NCI-H2171 (cell line): ENCODE measurements at regions not wholly inside any gene's neighbourhood (a gene's known extent, or its start where the extent isn't known, plus 50 kb on each side); places are given as distances from the start of the nearest gene placed in this dataset.

ENCODE experiments used
- DNase-seq: peaks from one replicate; lab custom pipeline; 2025; lab: John Stamatoyannopoulos, UW

DNA sequence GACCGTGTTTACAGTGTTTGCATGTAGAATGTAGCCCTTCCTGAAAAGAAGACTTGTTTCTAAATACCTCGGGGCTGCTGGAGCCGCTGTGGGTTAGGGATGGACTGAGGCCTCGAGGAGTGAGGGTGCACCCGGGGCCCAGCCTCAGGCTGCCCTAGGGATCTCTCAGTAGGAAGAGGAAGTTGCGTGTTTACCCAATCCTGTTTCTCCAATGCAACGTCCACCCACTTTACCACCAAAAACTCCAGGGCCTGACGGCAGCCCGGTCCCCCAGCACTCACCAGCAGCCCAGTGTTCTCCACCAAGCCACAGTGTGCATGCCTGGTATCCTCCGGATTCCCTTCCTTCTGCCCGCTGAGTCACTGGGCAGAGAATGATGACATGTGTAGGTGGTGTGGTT is 255.8 kb downstream of the GLI2 start:
- DNase-seq: no peak

DNA sequence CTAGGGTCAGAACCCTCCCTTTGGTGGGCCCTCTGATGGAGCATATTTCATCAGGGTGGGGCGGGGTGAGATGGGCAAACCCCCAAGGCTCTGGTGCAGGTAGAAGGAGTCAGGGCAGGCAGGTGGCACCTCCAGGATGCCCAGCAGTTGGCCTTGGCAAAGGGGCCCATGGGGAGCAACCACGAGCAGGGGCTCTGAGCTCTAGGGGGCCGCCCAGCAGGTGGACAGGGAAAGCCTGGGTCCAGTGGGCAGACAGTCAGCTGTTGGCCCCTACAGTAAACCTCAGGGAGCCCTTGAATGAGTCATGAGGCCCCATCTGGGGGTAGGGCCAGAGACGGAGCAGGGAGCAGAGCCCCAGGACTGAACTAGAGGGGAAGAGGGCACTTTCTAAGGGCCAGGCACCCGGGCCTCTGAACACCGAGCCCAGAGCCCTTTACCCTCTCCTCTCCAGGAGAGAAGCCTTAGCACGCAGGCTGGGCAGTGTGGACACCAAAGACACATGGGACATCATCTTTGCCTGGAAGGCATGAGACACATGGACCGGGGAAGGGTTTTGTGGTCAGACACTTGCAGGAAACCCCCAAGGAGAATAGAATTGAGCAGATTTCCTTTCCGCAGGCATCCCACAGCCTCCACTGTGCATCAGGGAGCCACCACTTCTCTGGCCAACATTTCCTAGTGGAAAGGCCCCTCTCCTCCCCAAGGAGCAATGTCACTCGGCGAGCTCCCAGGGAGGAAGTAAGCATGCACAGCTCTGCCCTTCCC is 257.3 kb downstream of the GLI2 start:
- no peak for DNase-seq

GRCh38 chr2:120993661-120994060 is 258.0 kb downstream of the GLI2 start:
- no peak for DNase-seq

DNA sequence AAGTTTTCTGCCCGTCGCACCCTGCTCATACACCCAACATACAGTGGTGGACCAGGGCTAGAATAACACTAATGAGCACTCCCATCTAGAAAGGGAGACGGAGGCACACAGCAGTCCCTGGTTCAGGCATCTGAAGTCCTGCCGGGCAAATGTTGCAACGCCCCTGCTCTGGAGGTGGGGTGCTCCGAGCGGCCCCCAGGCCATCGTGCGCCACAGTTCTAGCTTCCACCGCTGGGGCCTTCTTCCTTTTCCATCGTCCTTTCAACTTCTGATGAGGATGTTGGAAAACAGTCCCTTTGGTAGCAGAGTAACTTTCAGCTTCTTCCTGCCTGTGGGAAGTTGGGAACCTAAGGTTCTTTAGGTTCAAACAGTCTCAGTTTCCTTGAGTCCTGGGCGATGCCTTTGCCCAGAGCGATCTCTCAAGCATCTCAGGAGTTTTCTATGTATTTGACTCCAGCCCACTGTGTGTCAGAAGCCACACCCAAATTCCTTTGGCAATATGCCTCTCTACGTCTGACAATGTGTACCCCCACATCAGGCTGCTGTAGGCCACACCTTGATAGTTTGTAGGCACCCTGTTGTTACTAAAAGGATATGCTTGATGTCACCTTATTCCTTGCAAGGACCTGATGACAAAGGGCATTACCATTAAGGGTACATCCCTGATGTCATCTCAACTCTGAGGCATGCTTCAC is 258.8 kb downstream of the GLI2 start:
- no peak for DNase-seq

DNA sequence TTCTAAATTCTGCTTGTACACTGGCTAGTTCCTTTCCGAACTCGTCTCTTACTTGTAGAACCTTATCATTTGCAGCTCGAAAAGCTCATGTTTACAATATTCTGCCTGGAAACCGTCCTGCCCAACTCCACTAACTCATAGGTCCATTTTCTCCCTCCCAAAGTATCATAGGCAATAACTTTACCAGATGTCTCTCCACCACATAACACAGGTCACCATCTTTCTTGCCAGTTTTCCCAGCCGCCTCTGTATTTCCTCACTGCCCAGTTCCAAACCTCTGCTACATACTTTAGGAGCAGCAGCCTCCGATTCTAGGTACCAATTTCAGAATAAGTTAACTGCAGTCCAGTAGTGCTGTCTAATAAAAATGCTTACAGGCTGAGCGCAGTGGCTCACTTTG is 259.5 kb downstream of the GLI2 start:
- DNase-seq: no peak

DNA sequence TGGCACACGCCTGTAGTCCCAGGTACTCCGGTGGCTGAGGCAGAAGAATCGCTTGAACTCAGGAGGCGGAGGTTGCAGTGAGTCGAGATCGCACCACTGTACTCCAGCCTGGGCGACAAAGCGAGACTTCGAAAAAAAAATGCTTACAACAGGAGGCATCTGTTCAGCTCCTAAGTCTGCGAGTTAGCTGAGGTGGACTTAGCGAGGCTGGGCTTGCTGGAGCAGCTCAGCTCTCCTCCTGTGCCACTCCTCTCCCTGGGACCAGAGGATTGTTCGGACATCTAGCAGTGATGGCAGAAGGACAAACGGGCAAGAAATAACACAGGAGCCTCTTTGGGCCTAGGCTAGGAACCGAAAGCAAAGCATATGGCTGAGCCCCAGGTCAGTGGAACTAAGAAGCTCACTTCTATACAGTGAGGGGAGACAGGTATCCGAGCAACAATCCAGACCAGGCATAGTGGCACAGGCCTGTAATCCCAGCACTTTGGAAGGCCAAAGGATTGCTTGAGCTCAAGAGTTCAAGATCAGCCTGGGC is 260.1 kb downstream of the GLI2 start:
- DNase-seq: no peak

DNA sequence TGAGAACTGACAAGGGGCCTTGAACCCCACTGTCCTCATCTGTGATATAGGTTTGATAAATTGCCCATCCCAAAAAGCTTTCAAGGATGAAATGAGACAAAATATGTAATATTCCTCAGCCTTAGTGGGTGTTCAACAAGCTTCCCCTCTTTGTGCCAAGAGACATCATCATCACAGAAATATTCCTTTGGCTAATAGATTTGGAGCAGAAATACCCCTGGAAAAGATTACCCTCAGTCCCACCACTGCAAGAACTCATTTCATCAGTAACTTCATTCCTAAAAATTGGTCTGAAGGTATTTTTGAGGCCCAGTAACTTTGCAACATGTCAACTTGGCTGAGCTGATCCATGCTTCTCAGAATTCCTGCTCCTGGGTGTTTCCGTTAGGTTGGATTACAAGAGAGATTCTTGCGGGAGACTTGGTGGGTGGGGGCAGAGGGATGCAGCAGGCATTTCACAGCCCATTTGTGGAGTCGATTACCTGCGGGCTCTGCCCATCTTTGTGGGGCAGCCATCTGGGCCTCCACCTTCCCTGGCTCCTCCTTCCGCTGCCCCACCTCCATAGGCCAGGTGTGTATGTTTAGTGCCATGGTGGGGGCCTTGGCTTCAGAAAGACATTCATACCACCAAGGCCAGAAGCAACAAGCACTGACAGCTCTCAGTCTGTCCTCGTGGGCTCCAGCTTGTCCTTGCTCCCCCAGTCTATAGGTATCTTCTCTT is 263.9 kb downstream of the GLI2 start:
- no peak for DNase-seq

- no peak for DNase-seq
Observed at GRCh38 chr2:121000804-121001203, 265.1 kb downstream of the GLI2 start.

DNA sequence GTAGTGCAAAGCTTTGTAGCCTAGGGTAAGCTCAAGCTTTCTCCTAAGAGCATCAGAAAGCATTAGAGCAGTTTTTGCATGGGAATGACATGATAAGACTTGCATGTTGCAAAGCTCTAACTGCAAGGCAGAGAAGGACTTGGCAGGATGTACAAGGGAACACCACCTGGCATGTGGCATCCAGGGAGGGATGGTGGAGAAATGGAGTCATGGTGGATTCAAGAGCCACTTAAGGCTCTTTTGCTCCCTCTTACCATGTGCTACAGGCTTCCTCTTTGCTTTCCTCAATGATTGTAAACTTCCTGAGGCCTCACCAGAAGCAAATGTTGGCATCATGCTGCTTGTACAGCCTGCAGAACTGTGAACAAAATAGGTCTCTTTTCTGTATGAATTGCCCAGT is 266.0 kb downstream of the GLI2 start:
- DNase-seq: no peak

- no peak for DNase-seq
Observed at GRCh38 chr2:121002597-121002996, 266.9 kb downstream of the GLI2 start.

- no peak for DNase-seq
Observed at GRCh38 chr2:121003391-121003790, 267.7 kb downstream of the GLI2 start.

DNA sequence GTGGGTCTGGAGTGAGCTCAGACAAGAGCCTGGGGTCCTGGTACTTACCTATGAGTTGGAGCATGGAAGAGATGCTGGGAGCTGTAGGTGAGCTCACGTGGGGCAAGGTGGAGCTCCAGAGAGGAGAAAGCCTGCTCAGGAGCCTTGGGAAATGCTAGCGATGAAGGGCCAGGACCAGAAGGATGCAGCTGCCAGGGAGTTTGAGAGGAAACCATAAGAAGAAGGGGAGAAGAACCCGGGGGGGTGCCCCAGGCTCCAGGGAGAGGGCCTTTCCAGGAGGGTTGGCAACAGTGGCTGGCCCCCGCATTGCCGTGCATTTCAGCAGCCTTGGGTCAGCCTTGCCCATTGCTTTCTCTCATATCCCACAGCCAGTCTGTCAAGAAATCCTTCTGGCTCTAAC is 268.7 kb downstream of the GLI2 start:
- no peak for DNase-seq

- DNase-seq: no peak
Observed at GRCh38 chr2:121004950-121005349, 269.3 kb downstream of the GLI2 start.

GRCh38 chr2:121005453-121005852 is 269.8 kb downstream of the GLI2 start:
- DNase-seq: no peak

GRCh38 chr2:121006743-121007489 is 271.2 kb downstream of the GLI2 start:
- no peak for DNase-seq

GRCh38 chr2:121007490-121007853 is 271.8 kb downstream of the GLI2 start:
- no peak for DNase-seq

DNA sequence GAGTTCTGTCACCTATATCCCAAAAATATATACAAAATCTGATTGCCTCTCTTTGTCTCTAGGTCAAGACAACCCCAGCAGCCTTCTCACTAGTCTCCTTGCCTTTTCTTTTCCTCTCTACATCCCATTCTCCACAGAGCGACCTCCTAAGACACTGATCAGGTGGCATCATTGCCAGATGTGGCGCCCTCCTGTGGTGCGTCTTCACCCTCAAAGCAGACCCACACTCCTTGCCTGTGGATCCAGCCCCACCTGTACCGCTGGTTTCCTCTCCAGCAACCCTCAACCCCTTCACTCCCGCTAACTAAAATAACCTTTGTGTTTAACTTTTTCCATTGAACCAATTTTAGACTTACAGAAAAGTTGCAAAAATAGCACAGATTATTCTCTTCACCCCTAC is 273.3 kb downstream of the GLI2 start:
- no peak for DNase-seq

DNA sequence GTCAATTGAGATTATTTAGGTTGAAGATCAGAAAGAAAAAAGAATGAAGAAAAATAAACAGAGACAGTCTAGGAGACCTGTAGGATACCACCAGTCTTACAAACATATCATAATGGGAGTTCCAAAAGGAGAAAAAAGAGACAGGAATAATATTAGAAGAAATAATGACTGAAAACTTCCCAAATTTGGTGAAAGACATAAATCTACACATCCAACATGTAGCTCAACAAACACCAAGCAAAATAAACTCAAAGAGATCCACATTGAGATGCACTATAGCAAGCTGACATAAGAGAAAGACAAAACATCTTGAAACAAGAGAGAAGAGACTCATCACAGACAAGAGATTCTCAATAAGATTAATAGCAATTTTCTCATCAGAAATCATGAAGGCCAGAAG is 274.0 kb downstream of the TFCP2L1 start:
- no peak for DNase-seq

- DNase-seq: no peak
Observed at GRCh38 chr2:121014876-121015275, 270.1 kb downstream of the TFCP2L1 start.

DNA sequence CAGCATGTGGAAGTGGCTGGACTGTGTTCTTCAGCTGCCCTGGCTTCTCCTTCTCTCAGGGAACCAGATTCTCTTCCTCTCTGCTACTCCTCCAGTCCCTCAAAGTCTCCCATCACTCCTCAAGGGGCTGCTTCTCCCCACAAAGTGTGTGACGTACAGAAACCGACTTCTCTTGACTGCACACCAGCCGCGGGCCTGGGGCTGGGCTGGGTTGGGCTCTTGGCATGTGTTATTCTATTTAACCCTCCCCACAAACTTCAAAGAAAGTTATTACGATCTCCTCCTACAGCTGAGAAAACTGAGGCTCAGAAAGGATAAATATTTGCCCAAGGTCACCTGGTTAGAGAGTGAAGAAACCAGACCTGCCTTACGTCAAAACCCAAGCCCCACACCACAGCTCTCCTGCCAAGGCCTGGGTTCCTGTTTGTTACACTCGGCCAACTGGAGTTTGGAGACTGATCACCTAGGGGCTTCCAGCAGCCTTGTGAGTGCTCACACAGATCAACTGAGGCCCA is 269.0 kb downstream of the TFCP2L1 start:
- DNase-seq: no peak

GRCh38 chr2:121017396-121017795 is 267.6 kb downstream of the TFCP2L1 start:
- DNase-seq: no peak
